ENCODE measurements at regions not wholly inside any gene's neighbourhood (a gene's known extent, or its start where the extent isn't known, plus 50 kb on each side); places are given as distances from the start of the nearest gene placed in this dataset.

- TF ChIP-seq CTCF (IDR thresholded peaks at IDR 0.05) (no peak), NFYB (CRISPR knock-in tag; conservative IDR thresholded peaks at IDR 0.05; ENCODE audit: low read depth) (no peak)
These were observed 339.6 kb downstream of the ANKRD50 start for GRCh38 chr4:124372916-124373315.

Data from WTC11 (cell line).